SJSA1 (cell line): ENCODE measurements at regions not wholly inside any gene's neighbourhood (a gene's known extent, or its start where the extent isn't known, plus 50 kb on each side); places are given as distances from the start of the nearest gene placed in this dataset.

ENCODE experiments used
- DNase-seq, 2 experiments: peaks; one replicate each; pipeline ENCODE4 v3.0.0-alpha.2; 2015 to 2020; ENCODE audit warnings: low spot score in 2 of 2, low read depth in 1 of 2
- H3K27ac ChIP-seq: fragments of 250-450 bp; sonication (Bioruptor Pico); 2 replicates; pipeline ENCODE4 v1.5.1; 2020; ENCODE audit warnings: mild to moderate bottlenecking, moderate library complexity
- H3K27me3 ChIP-seq: fragments of 250-450 bp; sonication (Bioruptor Pico); replicated peaks from 2 replicates; pipeline ENCODE4 v1.5.1; 2020; ENCODE audit warnings: mild to moderate bottlenecking, moderate library complexity
- H3K36me3 ChIP-seq: fragments of 250-450 bp; sonication (Bioruptor Pico); 2 replicates; pipeline ENCODE4 v1.5.1; 2020; ENCODE audit warnings: mild to moderate bottlenecking
- H3K4me1 ChIP-seq: fragments of 250-450 bp; sonication (Bioruptor Pico); replicated peaks from 2 replicates; pipeline ENCODE4 v1.6.1; 2021; ENCODE audit warnings: mild to moderate bottlenecking
- H3K4me3 ChIP-seq: fragments of 250-450 bp; sonication (Bioruptor Pico); 2 replicates; pipeline ENCODE4 v1.5.1; 2020; ENCODE audit warnings: mild to moderate bottlenecking
- H3K9me3 ChIP-seq: fragments of 250-450 bp; sonication (Bioruptor Pico); replicated peaks from 2 replicates; pipeline ENCODE4 v1.5.1; 2020; ENCODE audit warnings: mild to moderate bottlenecking

DNA sequence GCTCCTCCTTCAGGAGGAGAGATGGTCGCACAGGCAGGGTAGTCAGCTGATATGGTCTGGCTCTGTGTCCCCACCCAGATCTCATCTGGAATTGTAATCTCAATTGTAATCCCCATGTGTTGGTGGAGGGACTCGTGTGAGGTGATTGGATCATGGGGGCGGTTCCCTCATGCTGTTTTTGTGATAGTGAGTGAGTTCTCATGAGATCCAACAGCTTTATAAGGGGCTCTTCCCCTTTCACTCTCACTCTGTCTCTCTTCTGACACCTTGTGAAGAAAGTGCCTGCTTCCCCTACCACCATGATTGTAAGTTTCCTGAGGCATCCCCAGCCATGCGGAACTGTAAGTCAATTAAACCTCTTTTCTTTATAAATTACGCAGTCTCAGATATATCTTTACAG lies 218.9 kb upstream of the TMTC1 start:
- no peak for DNase-seq
- no peaks in the 10 kb centered on the region for H3K36me3 ChIP-seq
- H3K4me3 ChIP-seq = no peak overlapping the region
- H3K4me1 ChIP-seq = no peaks in the 10 kb centered on the region
- no peaks in the 10 kb centered on the region for H3K9me3 ChIP-seq
- H3K27ac ChIP-seq = no peak overlapping the region
- H3K27me3 ChIP-seq = no peaks in the 10 kb centered on the region

DNA sequence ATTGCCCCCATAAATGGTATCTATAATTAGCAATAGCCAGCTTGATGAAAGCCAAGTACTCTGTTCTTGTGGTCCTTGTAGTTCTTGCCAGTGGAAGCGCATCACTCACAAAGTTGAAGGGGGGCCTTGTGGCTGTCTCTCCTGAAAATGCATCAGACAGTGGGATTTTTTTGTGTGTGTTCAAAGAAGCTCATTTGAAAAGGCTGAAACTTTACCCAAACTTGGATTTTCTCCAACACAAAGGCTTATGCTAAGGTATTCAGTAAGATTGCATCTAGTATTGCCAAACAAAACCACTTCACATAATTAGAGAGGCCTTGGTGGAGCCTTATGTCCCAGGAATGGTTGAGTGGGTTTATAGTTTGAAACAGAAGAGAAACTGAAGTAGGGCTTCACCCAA lies 216.7 kb upstream of the TMTC1 start:
- H3K9me3 ChIP-seq = no peaks in the 10 kb centered on the region
- DNase-seq = no peak
- H3K4me3 ChIP-seq = no peak overlapping the region
- no peaks in the 10 kb centered on the region for H3K27me3 ChIP-seq
- H3K4me1 ChIP-seq = no peaks in the 10 kb centered on the region
- no peak overlapping the region for H3K27ac ChIP-seq
- H3K36me3 ChIP-seq = no peaks in the 10 kb centered on the region

DNA sequence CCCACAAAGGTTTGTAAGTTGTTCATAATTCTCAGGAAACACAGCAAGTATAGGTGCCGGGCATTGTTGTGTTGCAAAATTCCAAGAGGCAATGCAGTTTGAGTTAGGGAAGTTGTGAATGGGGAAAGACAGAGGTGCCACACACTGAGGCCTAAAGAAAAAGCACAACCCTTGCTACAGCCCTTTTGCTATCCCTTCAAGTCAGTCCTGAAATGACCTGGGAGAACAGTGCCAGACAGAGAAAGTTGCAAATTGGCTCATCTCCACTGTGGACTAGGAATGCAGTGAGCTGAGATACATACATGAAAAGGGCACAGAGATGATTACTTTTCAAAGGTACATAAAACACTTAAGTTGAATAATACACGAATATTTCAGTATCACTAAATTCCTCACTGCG lies 213.3 kb upstream of the TMTC1 start:
- Histone ChIP-seq H3K4me1 (no peaks in the 10 kb centered on the region), H3K36me3 (no peaks in the 10 kb centered on the region), H3K4me3 (no peak overlapping the region), H3K27ac (no peak overlapping the region), H3K27me3 (no peaks in the 10 kb centered on the region), H3K9me3 (no peaks in the 10 kb centered on the region)
- no peak for DNase-seq

DNA sequence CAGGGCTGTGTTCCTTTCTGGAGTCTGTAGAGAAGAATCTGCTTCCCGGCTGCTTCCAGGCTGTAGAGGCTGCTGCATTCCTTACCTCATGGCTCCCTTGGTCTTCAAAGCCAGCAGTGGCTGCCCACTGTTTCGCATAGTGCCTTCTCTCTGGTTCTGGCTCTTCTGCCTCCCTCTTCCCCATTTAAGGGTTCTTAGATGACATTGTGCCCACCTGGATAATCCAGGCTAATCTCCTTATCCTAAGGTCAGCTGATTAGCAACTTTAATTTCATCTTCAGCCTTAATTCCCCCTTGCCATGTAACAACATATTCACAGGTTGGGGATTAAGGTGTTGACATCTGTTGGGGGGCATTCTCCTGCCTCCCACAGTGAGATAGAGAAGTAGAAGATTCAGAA lies 208.6 kb upstream of the TMTC1 start:
- H3K36me3 ChIP-seq = no peaks in the 10 kb centered on the region
- no peak for DNase-seq
- H3K27me3 ChIP-seq = no peaks in the 10 kb centered on the region
- no peak overlapping the region for H3K4me3 ChIP-seq
- no peaks in the 10 kb centered on the region for H3K4me1 ChIP-seq
- no peak overlapping the region for H3K27ac ChIP-seq
- no peaks in the 10 kb centered on the region for H3K9me3 ChIP-seq

DNA sequence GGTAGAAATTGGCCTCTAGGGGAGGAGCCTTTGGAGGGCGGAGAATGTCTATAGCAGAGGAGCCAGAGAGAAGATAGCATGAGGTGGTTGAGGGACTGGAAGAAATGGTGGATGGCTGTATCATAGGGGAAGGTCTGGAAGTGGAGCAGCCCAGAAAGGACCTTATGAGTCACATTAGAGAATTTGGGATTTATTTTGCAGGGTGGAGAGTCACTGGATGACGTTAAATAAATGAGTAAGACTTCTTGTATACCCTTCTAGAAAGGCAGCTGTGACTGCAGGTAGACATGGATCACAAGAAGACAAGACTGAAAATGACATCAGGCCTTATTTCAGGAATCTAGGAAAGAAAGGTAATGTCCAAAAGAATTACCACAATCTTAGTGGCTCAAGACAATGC lies 208.2 kb upstream of the TMTC1 start:
- no peak for DNase-seq
- no peaks in the 10 kb centered on the region for H3K4me1 ChIP-seq
- H3K27ac ChIP-seq = no peak overlapping the region
- no peaks in the 10 kb centered on the region for H3K36me3 ChIP-seq
- no peaks in the 10 kb centered on the region for H3K9me3 ChIP-seq
- H3K27me3 ChIP-seq = no peaks in the 10 kb centered on the region
- no peak overlapping the region for H3K4me3 ChIP-seq

DNA sequence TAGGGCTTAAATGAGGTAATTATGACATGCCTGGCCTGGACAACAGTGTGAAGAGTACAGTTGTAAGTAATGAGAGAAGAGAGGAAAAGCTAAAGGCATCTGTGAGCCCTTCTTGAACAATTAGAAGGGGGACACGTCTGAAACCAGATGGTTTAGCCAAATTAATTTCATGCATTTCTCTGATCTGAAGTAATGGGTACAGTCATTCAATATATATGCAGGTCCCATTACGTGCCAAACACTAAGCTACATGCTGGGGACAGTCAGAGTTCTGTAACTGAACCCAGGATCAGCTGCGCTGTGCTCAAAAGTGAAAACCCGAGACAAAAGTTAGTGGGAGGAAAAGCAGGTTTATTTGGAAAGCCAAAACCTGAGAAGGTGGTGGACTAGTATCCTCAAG lies 207.2 kb upstream of the TMTC1 start:
- Histone ChIP-seq H3K4me1 (no peaks in the 10 kb centered on the region), H3K27ac (no peak overlapping the region), H3K36me3 (no peaks in the 10 kb centered on the region), H3K4me3 (no peak overlapping the region), H3K27me3 (no peaks in the 10 kb centered on the region), H3K9me3 (no peaks in the 10 kb centered on the region)
- DNase-seq = no peak

DNA sequence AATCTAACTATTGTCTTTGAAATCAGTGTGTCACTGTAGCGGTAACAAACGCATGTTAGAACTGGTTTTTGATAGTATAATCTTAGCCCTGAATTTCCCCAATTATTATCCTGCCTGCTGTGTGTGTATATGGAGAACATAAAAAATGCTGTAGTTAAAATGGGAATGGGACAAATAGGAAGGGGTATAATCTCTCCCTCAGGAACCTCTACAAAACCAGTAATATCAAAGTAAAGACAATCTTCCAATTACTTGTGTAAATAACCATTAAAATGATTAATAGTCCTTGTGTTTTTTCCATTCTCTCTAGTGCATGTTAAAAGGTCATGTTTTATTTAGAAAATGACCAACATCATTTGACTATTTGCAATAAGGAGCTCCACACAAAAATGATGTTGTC lies 200.1 kb upstream of the TMTC1 start:
- H3K27me3 ChIP-seq = no peaks in the 10 kb centered on the region
- no peak overlapping the region for H3K27ac ChIP-seq
- H3K9me3 ChIP-seq = no peaks in the 10 kb centered on the region
- no peak for DNase-seq
- H3K4me3 ChIP-seq = no peak overlapping the region
- H3K4me1 ChIP-seq = no peaks in the 10 kb centered on the region
- no peaks in the 10 kb centered on the region for H3K36me3 ChIP-seq

DNA sequence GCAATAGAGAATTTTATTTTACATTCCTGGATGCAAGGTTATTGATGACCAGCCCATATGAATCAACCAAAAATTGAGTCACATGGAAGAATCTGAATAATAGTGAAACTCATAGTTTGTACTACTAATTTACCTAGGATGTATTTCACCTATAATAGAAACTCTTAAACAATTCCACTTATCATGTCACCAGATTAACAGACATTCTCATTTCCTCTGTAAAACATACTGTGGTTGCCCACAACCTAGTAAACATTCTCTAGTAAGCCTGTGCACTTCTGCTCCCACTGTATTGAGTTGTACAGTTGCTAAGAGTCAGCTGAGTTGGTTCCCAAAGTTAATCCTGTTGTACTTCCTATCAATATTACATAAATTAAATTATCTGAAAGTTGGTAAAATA lies 196.6 kb upstream of the TMTC1 start:
- Histone ChIP-seq H3K9me3 (no peaks in the 10 kb centered on the region), H3K27me3 (no peaks in the 10 kb centered on the region), H3K27ac (no peak overlapping the region), H3K4me1 (no peaks in the 10 kb centered on the region), H3K4me3 (no peak overlapping the region), H3K36me3 (no peaks in the 10 kb centered on the region)
- no peak for DNase-seq

DNA sequence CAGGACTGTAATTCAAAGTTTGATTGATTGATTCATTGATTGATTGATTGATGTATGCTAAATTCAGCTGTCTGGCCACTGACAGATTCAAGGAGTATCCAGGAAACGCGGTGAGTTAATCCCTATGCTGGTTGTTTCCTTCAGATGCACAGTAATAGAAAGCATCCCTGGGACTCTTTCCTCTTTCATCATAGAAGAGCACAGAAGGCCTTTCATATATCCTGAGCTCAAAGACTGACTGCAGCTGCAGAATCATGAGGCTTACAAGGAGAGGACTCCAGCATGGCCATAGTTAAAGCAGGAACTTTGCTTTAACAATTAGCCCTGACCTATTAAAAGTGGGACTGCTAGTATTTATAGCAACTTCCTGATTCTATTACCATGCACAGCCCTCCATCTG lies 187.7 kb upstream of the TMTC1 start:
- Histone ChIP-seq H3K4me3 (no peak overlapping the region), H3K4me1 (no peaks in the 10 kb centered on the region), H3K9me3 (0 out of 2 replicates have a peak, but pooled peaks cover 3% of the 10 kb centered on the region), H3K27ac (no peak overlapping the region), H3K27me3 (no peaks in the 10 kb centered on the region), H3K36me3 (no peaks in the 10 kb centered on the region)
- DNase-seq = no peak

DNA sequence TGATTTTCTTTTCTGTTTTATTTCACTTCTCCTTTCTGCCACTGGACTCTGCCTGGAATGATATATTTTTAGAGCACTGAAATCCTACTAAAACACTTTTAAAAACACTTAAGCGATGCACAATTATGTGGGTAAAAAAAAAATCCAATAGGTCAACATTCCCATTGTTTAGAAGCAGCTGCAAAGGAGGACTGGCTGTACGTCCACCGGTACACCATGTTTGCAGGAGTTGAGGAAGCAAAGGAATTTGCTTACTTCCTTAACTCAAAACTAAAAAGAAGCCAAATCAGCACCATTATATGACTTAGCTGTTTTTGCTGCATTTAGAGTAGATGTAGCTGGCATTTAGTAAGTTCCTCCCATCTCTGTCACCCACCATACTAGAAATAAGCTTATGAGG lies 186.8 kb upstream of the TMTC1 start:
- no peak overlapping the region for H3K27ac ChIP-seq
- DNase-seq = no peak
- no peaks in the 10 kb centered on the region for H3K36me3 ChIP-seq
- H3K27me3 ChIP-seq = no peaks in the 10 kb centered on the region
- H3K9me3 ChIP-seq = 0 out of 2 replicates have a peak, but pooled peaks cover 3% of the 10 kb centered on the region
- H3K4me3 ChIP-seq = no peak overlapping the region
- no peaks in the 10 kb centered on the region for H3K4me1 ChIP-seq

DNA sequence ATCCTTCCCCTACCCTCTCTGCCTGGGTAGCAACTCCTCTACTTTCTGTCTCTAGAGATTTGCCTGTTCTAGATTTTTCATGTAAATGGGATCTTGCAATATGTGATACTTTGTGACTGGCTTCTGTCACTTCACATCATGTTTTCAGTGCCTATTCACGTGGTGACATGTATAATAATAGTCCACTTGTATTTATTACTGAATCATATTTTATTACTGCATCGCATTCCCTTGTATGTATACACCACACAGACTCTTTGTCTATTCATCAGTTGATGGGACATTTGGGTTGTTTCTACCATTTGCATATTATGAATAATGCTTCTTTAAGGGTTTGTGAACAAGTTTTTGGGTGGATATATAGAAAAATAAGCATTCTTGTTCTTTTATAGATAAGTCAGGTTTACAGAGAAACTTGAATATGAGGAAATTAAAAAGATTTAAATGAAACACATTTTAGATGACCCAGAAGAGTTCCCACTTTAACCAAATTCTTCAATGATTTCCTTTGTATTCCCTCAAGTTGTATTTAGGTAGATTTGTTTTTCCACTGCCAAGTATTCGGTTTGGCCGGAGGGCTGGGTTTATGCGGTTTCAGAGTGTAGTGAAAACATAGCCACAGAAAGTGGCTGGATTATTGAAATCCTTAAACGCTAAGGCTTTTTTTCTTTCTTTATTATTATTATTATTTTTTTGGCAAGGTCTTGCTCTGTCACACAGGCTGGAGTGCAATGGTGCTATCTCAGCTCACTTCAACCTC lies 178.7 kb upstream of the TMTC1 start:
- no peaks in the 10 kb centered on the region for H3K4me1 ChIP-seq
- no peak for DNase-seq
- no peaks in the 10 kb centered on the region for H3K9me3 ChIP-seq
- no peaks in the 10 kb centered on the region for H3K36me3 ChIP-seq
- H3K27me3 ChIP-seq = no peaks in the 10 kb centered on the region
- no peak overlapping the region for H3K27ac ChIP-seq
- H3K4me3 ChIP-seq = no peak overlapping the region

DNA sequence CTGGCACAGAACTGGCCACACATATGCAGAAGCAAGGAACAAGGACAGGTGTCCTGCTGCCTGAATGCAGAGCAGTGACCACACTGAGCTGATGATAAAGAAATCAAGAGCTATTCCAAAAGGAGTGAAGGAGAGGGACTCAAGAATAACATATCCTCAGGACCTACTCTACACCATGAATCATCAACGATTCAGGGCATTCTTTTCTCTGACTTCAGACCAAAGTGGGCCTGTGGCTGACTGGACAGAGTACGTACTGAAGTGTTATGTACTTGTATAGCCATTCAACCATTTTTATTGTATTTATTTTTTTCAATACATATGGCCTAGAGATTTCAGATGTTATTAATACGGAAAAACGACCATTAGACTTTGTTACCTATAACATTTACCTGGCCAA lies 177.5 kb upstream of the TMTC1 start:
- H3K36me3 ChIP-seq = no peaks in the 10 kb centered on the region
- no peaks in the 10 kb centered on the region for H3K9me3 ChIP-seq
- H3K27ac ChIP-seq = no peak overlapping the region
- no peak overlapping the region for H3K4me3 ChIP-seq
- no peak for DNase-seq
- H3K4me1 ChIP-seq = no peaks in the 10 kb centered on the region
- no peaks in the 10 kb centered on the region for H3K27me3 ChIP-seq

DNA sequence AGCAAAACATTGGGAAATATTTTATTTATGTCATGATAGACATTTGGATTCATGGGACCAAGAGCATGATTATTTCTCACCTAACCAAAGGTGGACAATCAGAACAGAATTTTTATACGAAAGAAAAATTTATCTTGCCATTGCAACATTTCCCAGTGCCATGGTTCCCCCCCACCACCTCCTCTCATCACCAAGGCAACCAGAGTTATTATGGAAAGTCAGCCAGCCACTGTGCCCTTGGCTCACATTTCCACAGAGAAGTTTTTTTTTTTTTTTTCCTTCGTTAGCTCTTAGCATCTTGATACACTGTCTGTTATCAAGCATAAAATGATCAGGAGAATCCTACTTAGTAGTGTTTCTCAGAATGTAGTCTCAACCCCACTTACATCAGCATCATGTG lies 176.4 kb upstream of the TMTC1 start:
- H3K4me1 ChIP-seq = no peaks in the 10 kb centered on the region
- H3K27me3 ChIP-seq = no peaks in the 10 kb centered on the region
- H3K27ac ChIP-seq = no peak overlapping the region
- no peaks in the 10 kb centered on the region for H3K9me3 ChIP-seq
- no peak for DNase-seq
- H3K4me3 ChIP-seq = no peak overlapping the region
- H3K36me3 ChIP-seq = no peaks in the 10 kb centered on the region

DNA sequence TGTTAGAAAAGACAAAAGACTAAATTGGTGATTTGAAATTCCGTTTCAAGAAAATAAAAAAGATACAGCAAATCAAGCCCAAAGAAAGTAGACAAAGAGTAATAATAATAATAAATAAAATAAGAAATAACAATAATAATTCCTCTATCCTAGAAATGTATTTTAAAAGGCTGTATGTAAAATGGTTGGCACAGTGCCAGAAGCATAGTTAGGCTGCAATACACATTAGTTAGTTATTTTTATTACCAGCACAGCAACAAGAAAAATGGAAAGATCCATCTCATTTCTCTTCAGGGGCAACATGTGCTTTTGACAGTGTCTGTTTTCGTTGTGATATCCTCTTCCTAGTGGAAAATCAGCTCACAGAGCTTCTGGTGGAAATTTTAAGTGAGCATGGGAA lies 174.1 kb upstream of the TMTC1 start:
- H3K36me3 ChIP-seq = no peaks in the 10 kb centered on the region
- no peak overlapping the region for H3K4me3 ChIP-seq
- no peaks in the 10 kb centered on the region for H3K4me1 ChIP-seq
- DNase-seq = no peak
- no peaks in the 10 kb centered on the region for H3K27me3 ChIP-seq
- no peak overlapping the region for H3K27ac ChIP-seq
- H3K9me3 ChIP-seq = no peaks in the 10 kb centered on the region

DNA sequence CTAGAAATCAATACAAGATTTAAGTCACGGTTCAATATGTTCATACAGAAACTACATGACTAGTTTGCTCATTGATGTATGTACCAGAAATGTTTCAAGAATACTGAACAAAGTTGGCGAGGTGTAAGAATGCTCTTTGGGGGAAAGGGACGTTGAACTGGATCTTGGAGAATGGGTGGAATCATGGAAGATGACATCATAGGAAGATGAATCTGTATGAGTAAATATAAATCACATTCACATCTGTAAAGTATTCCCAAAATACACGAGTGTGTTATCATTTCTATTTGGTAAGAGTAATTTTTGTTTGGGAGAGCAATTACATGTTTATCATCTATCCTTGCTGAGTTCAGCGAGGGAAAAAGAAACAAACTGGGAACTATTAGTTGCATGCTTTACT lies 162.2 kb upstream of the TMTC1 start:
- no peak for DNase-seq
- H3K4me1 ChIP-seq = no peaks in the 10 kb centered on the region
- H3K27ac ChIP-seq = no peak overlapping the region
- no peaks in the 10 kb centered on the region for H3K27me3 ChIP-seq
- no peaks in the 10 kb centered on the region for H3K36me3 ChIP-seq
- no peak overlapping the region for H3K4me3 ChIP-seq
- no peaks in the 10 kb centered on the region; the same call in 1 of the 2 replicates for H3K9me3 ChIP-seq
